ENCODE measurements at regions not wholly inside any gene's neighbourhood (a gene's known extent, or its start where the extent isn't known, plus 50 kb on each side); places are given as distances from the start of the nearest gene placed in this dataset.

- Mint-ChIP-seq H3K9me3 (ENCODE audit: unreplicated experiment) (no peaks in the 10 kb centered on the region), H3K4me1 (ENCODE audit: unreplicated experiment) (no peaks in the 10 kb centered on the region), H3K27ac (ENCODE audit: unreplicated experiment) (no peak overlapping the region), H3K27me3 (ENCODE audit: unreplicated experiment) (no peaks in the 10 kb centered on the region), H3K36me3 (ENCODE audit: low read depth, unreplicated experiment) (no peaks in the 10 kb centered on the region), H3K4me3 (ENCODE audit: unreplicated experiment) (no peak overlapping the region)
- no peak for DNase-seq (ENCODE audit: low spot score)
- no peak for TF ChIP-seq CTCF (IDR thresholded peaks at IDR 0.05; ENCODE audit: unreplicated experiment)
These were observed 253.4 kb downstream of the JRKL start for GRCh38 chr11:96643173-96643572.

GRCh38 chr11:96647621-96648020 is 257.8 kb downstream of the JRKL start:
- no peak for TF ChIP-seq CTCF (IDR thresholded peaks at IDR 0.05; ENCODE audit: unreplicated experiment)
- Mint-ChIP-seq H3K4me3 (ENCODE audit: unreplicated experiment) (no peak overlapping the region), H3K36me3 (ENCODE audit: low read depth, unreplicated experiment) (no peaks in the 10 kb centered on the region), H3K4me1 (ENCODE audit: unreplicated experiment) (peaks cover 9% of the 10 kb centered on the region), H3K27ac (ENCODE audit: unreplicated experiment) (no peak overlapping the region), H3K27me3 (ENCODE audit: unreplicated experiment) (no peaks in the 10 kb centered on the region), H3K9me3 (ENCODE audit: unreplicated experiment) (no peaks in the 10 kb centered on the region)
- DNase-seq (ENCODE audit: low spot score) = no peak

GRCh38 chr11:96648991-96649390 is 259.2 kb downstream of the JRKL start:
- H3K27me3 Mint-ChIP-seq (ENCODE audit: unreplicated experiment) = no peaks in the 10 kb centered on the region
- no peak overlapping the region for H3K4me3 Mint-ChIP-seq (ENCODE audit: unreplicated experiment)
- no peak overlapping the region for H3K27ac Mint-ChIP-seq (ENCODE audit: unreplicated experiment)
- no peak for TF ChIP-seq CTCF (IDR thresholded peaks at IDR 0.05; ENCODE audit: unreplicated experiment)
- no peaks in the 10 kb centered on the region for H3K9me3 Mint-ChIP-seq (ENCODE audit: unreplicated experiment)
- H3K4me1 Mint-ChIP-seq (ENCODE audit: unreplicated experiment) = peaks cover 9% of the 10 kb centered on the region
- no peaks in the 10 kb centered on the region for H3K36me3 Mint-ChIP-seq (ENCODE audit: low read depth, unreplicated experiment)
- DNase-seq (ENCODE audit: low spot score) = no peak

GRCh38 chr11:96652516-96652915 is 262.7 kb downstream of the JRKL start:
- Mint-ChIP-seq H3K4me3 (ENCODE audit: unreplicated experiment) (no peak overlapping the region), H3K27me3 (ENCODE audit: unreplicated experiment) (no peaks in the 10 kb centered on the region), H3K27ac (ENCODE audit: unreplicated experiment) (no peak overlapping the region), H3K9me3 (ENCODE audit: unreplicated experiment) (no peaks in the 10 kb centered on the region), H3K36me3 (ENCODE audit: low read depth, unreplicated experiment) (no peaks in the 10 kb centered on the region), H3K4me1 (ENCODE audit: unreplicated experiment) (peaks cover 9% of the 10 kb centered on the region)
- no peak for TF ChIP-seq CTCF (IDR thresholded peaks at IDR 0.05; ENCODE audit: unreplicated experiment)
- DNase-seq (ENCODE audit: low spot score) = no peak

GRCh38 chr11:96655474-96655873 is 265.7 kb downstream of the JRKL start:
- no peak overlapping the region for H3K4me3 Mint-ChIP-seq (ENCODE audit: unreplicated experiment)
- no peak overlapping the region for H3K27ac Mint-ChIP-seq (ENCODE audit: unreplicated experiment)
- no peaks in the 10 kb centered on the region for H3K36me3 Mint-ChIP-seq (ENCODE audit: low read depth, unreplicated experiment)
- H3K9me3 Mint-ChIP-seq (ENCODE audit: unreplicated experiment) = no peaks in the 10 kb centered on the region
- DNase-seq (ENCODE audit: low spot score) = no peak
- H3K27me3 Mint-ChIP-seq (ENCODE audit: unreplicated experiment) = no peaks in the 10 kb centered on the region
- no peak for TF ChIP-seq CTCF (IDR thresholded peaks at IDR 0.05; ENCODE audit: unreplicated experiment)
- H3K4me1 Mint-ChIP-seq (ENCODE audit: unreplicated experiment) = no peaks in the 10 kb centered on the region
